ENCODE measurements at regions not wholly inside any gene's neighbourhood (a gene's known extent, or its start where the extent isn't known, plus 50 kb on each side); places are given as distances from the start of the nearest gene placed in this dataset.

DNA sequence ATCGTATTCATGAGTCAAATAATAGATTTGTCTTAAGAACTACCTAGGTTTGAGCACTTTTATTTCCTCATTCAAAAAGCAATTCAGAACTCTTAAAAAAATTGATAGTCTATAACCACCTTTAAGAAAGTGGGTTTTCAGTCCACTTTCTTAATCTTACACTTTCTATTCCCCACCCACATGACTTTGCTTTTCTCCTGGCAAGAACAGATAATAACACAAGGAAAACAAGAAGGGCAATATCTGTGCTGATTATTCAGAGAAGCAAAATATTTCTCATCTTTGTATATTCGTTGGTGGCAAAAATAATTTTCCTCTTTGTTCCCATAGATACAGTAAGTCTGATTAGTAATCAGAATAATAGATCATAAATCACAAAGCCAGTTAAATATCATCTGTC is 130.6 kb upstream of the DNAJC10 start:
- TF ChIP-seq CREM (IDR thresholded peaks at IDR 0.05; ENCODE audit: low read depth) = no peak
- TF ChIP-seq DPF2 (IDR thresholded peaks at IDR 0.05) = no peak
- no peak for TF ChIP-seq RCOR1 (conservative IDR thresholded peaks at IDR 0.05; ENCODE audit: low read depth, low read length)
- no peak for TF ChIP-seq ZNF622 (IDR thresholded peaks at IDR 0.05)
- no peak for TF ChIP-seq SPI1 (IDR thresholded peaks at IDR 0.05; ENCODE audit: borderline replicate concordance, insufficient read depth, low read depth, low read length)
- TF ChIP-seq, protein P1, sequence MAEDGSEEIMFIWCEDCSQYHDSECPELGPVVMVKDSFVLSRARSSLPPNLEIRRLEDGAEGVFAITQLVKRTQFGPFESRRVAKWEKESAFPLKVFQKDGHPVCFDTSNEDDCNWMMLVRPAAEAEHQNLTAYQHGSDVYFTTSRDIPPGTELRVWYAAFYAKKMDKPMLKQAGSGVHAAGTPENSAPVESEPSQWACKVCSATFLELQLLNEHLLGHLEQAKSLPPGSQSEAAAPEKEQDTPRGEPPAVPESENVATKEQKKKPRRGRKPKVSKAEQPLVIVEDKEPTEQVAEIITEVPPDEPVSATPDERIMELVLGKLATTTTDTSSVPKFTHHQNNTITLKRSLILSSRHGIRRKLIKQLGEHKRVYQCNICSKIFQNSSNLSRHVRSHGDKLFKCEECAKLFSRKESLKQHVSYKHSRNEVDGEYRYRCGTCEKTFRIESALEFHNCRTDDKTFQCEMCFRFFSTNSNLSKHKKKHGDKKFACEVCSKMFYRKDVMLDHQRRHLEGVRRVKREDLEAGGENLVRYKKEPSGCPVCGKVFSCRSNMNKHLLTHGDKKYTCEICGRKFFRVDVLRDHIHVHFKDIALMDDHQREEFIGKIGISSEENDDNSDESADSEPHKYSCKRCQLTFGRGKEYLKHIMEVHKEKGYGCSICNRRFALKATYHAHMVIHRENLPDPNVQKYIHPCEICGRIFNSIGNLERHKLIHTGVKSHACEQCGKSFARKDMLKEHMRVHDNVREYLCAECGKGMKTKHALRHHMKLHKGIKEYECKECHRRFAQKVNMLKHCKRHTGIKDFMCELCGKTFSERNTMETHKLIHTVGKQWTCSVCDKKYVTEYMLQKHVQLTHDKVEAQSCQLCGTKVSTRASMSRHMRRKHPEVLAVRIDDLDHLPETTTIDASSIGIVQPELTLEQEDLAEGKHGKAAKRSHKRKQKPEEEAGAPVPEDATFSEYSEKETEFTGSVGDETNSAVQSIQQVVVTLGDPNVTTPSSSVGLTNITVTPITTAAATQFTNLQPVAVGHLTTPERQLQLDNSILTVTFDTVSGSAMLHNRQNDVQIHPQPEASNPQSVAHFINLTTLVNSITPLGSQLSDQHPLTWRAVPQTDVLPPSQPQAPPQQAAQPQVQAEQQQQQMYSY (CRISPR knock-in tag; IDR thresholded peaks at IDR 0.05) = no peak
- no peak for TF ChIP-seq BRCA1 (IDR thresholded peaks at IDR 0.05; ENCODE audit: low read depth, low read length)
- no peak for TF ChIP-seq ETV6 (conservative IDR thresholded peaks at IDR 0.05 in 1 of 2, IDR thresholded peaks at IDR 0.05 in 1 of 2; ENCODE audit: borderline replicate concordance in 1 of 2, low read depth in 1 of 2)
- no peak for TF ChIP-seq CEBPB (IDR thresholded peaks at IDR 0.05; ENCODE audit: borderline replicate concordance in 1 of 2, low read depth in 2 of 2, low read length in 2 of 2)
- TF ChIP-seq WRNIP1 (IDR thresholded peaks at IDR 0.05; ENCODE audit: borderline replicate concordance, low read depth, low read length) = no peak
- no peak for TF ChIP-seq ZNF384 (IDR thresholded peaks at IDR 0.05; ENCODE audit: borderline replicate concordance, low read depth, low read length)
- TF ChIP-seq HDAC6 (IDR thresholded peaks at IDR 0.05; ENCODE audit: unreplicated experiment) = no peak
- no peak for TF ChIP-seq HDGF (IDR thresholded peaks at IDR 0.05)
- TF ChIP-seq ZNF274 (IDR thresholded peaks at IDR 0.05; ENCODE audit: insufficient read depth, insufficient read length) = no peak
- no peak for TF ChIP-seq ZNF24 (IDR thresholded peaks at IDR 0.05)
- TF ChIP-seq EGR1 (IDR thresholded peaks at IDR 0.05; ENCODE audit: borderline replicate concordance in 1 of 2, low read depth in 2 of 2, low read length in 2 of 2) = no peak
- no peak for TF ChIP-seq TCF7 (IDR thresholded peaks at IDR 0.05; ENCODE audit: borderline replicate concordance)
- TF ChIP-seq SMC3 (IDR thresholded peaks at IDR 0.05; ENCODE audit: borderline replicate concordance, low read length) = no peak
- no peak for TF ChIP-seq TARDBP (IDR thresholded peaks at IDR 0.05; ENCODE audit: borderline replicate concordance)
- no peak for TF ChIP-seq MYB (IDR thresholded peaks at IDR 0.05; ENCODE audit: borderline replicate concordance, low read depth, low read length)
- no peaks in the 10 kb centered on the region for H3K79me2 ChIP-seq (ENCODE audit: control insufficient read depth, insufficient read depth, low read length)
- RAD21 ChIA-PET (ENCODE audit: unreplicated experiment) = no interaction called here
- H3K9me3 ChIP-seq (replicated peaks; ENCODE audit: control insufficient read depth, insufficient read depth, low read length) = no peaks in the 10 kb centered on the region
- WGBS (ENCODE audit: insufficient coverage, insufficient replicate concordance, low lambda C conversion rate, missing lambda C conversion rate) = 30% methylated on average over 2 of the region's 2 CpGs
- no peak overlapping the region for H2AFZ ChIP-seq (ENCODE audit: control insufficient read depth, low read depth, low read length)
- no peak overlapping the region for H3K4me3 ChIP-seq
- in situ Hi-C loops (cut with MboI) = no loop called here
- no TSS peak for BruUV-seq (replicated peaks)
- H3K27ac ChIP-seq (ENCODE audit: control insufficient read depth, insufficient read depth) = no peak overlapping the region
- H4K20me1 ChIP-seq (ENCODE audit: control insufficient read depth, insufficient read depth) = no peaks in the 10 kb centered on the region
- DNase-seq (ENCODE audit: low read depth, low spot score) (no peak), ATAC-seq (no peak), FAIRE-seq (no peak)
- H3K36me3 ChIP-seq (ENCODE audit: control insufficient read depth in 2 of 2, insufficient read depth in 2 of 2, low read length in 1 of 2) = no peaks in the 10 kb centered on the region
- intact Hi-C loops (cut with micrococcal nuclease; ENCODE audit: unreplicated experiment) = loop anchor here (5.0 kb wide), 2 partner anchors 343 to 398 kb away; no protein-coding TSS in a partner anchor
- SMC1A ChIA-PET (ENCODE audit: uncharacterized antibody, unreplicated experiment) = interaction anchor here (0.9 to 1.4 kb wide), 2 partner anchors 64 to 344 kb away, joined by 3 to 4 read pairs; no protein-coding TSS in a partner anchor
- POLR2A ChIA-PET = no interaction called here
- H3K27me3 ChIP-seq (replicated peaks in 1 of 2; ENCODE audit: control insufficient read depth in 2 of 2, insufficient read depth in 2 of 2, low read length in 1 of 2) = peaks cover 0 to 2% of the 10 kb centered on the region in 2 experiments; a peak in 1 of 4 replicates
- no peaks in the 10 kb centered on the region for H3K4me1 ChIP-seq (ENCODE audit: control insufficient read depth, insufficient read depth, low read length)
- CTCF ChIA-PET = no interaction called here
- H3K9ac ChIP-seq (ENCODE audit: control insufficient read depth, insufficient read depth, low read length) = no peak overlapping the region
- H3K4me2 ChIP-seq (ENCODE audit: control insufficient read depth, insufficient read depth) = no peak overlapping the region

Data from GM12878 (cell line).